Esophagus squamous epithelium (tissue), 4 donors: ENCODE measurements at regions not wholly inside any gene's neighbourhood (a gene's known extent, or its start where the extent isn't known, plus 50 kb on each side); places are given as distances from the start of the nearest gene placed in this dataset.

Experiments
- CTCF ChIP-seq, 6 experiments: fragments of 450-650 bp in 4 of 6; fragments of 200-600 bp in 2 of 6; sonication (generic) in 2 of 6; IDR thresholded peaks; one replicate each; pipeline ENCODE4 v1.5.1; 2016 to 2019; ENCODE audit warnings: antibody characterized with exemption in 6 of 6, mild to moderate bottlenecking in 4 of 6, moderate library complexity in 4 of 6
- POLR2A ChIP-seq, 4 donors: fragments of 450-650 bp; IDR thresholded peaks; one replicate each; pipeline ENCODE4 v1.6.1; 2017; ENCODE audit warnings: antibody characterized with exemption in 4 of 4, mild to moderate bottlenecking in 4 of 4, moderate library complexity in 3 of 4

- TF ChIP-seq CTCF (IDR thresholded peaks at IDR 0.05) (no peak), POLR2A (IDR thresholded peaks at IDR 0.05) (no peak)
These were observed 280.8 kb downstream of the RERGL start for GRCh38 chr12:17809206-17809605.
